H9 (cell line): ENCODE measurements at regions not wholly inside any gene's neighbourhood (a gene's known extent, or its start where the extent isn't known, plus 50 kb on each side); places are given as distances from the start of the nearest gene placed in this dataset.

Source experiments
- DNase-seq: peaks from one replicate; pipeline ENCODE4 v3.0.0-alpha.2; 2017
- H2AFZ ChIP-seq: one replicate; pipeline ENCODE4 v1.6.1; 2013; ENCODE audit warnings: mild to moderate bottlenecking, low read length, control low read depth, moderate library complexity
- H2AK5ac ChIP-seq: 2 replicates; pipeline ENCODE4 v1.6.1; 2013; ENCODE audit warnings: low read length, control low read depth, mixed read lengths; ENCODE audit not compliant: insufficient read length
- H2BK120ac ChIP-seq: one replicate; pipeline ENCODE4 v1.6.1; 2013; ENCODE audit warnings: low read depth, mild to moderate bottlenecking, low read length, control low read depth, inconsistent platforms; ENCODE audit not compliant: poor library complexity, severe bottlenecking
- H2BK12ac ChIP-seq: 2 replicates; pipeline ENCODE4 v1.6.1; 2013; ENCODE audit warnings: low read length, control low read depth, mixed read lengths, low read depth; ENCODE audit not compliant: insufficient read length
- H2BK15ac ChIP-seq: 2 replicates; pipeline ENCODE4 v1.6.1; 2013; ENCODE audit warnings: low read depth, low read length, control low read depth
- H2BK20ac ChIP-seq: one replicate; pipeline ENCODE4 v1.6.1; 2013; ENCODE audit warnings: low read depth, mild to moderate bottlenecking, low read length, control low read depth, inconsistent platforms; ENCODE audit not compliant: poor library complexity, severe bottlenecking
- H2BK5ac ChIP-seq: 2 replicates; pipeline ENCODE4 v1.6.1; 2013; ENCODE audit warnings: low read length, control low read depth, mixed read lengths; ENCODE audit not compliant: insufficient read length
- H3K14ac ChIP-seq: 2 replicates; pipeline ENCODE4 v1.6.1; 2013; ENCODE audit warnings: low read length, control low read depth; ENCODE audit not compliant: insufficient read depth
- H3K18ac ChIP-seq: 2 replicates; pipeline ENCODE4 v1.6.1; 2013; ENCODE audit warnings: low read depth, mild to moderate bottlenecking, mixed read lengths, low read length, control low read depth; ENCODE audit not compliant: insufficient read length
- H3K23ac ChIP-seq: 2 replicates; pipeline ENCODE4 v1.6.1; 2013; ENCODE audit warnings: low read length, control low read depth, mixed read lengths, low read depth; ENCODE audit not compliant: insufficient read length
- H3K23me2 ChIP-seq: 2 replicates; pipeline ENCODE4 v1.6.1; 2013; ENCODE audit warnings: low read depth, mild to moderate bottlenecking, mixed read lengths, low read length, control low read depth; ENCODE audit not compliant: insufficient read length, poor library complexity, severe bottlenecking
- H3K27ac ChIP-seq: 2 replicates; pipeline ENCODE4 v1.5.1; 2013; ENCODE audit warnings: low read length, control low read depth, mixed read lengths, low read depth; ENCODE audit not compliant: insufficient read length
- H3K27me3 ChIP-seq: 2 replicates; pipeline ENCODE4 v1.6.1; 2013; ENCODE audit warnings: low read length, control low read depth, inconsistent platforms; ENCODE audit not compliant: insufficient read depth
- H3K4ac ChIP-seq: 2 replicates; pipeline ENCODE4 v1.6.1; 2013; ENCODE audit warnings: low read depth, mild to moderate bottlenecking, control low read depth, inconsistent platforms, low read length, moderate library complexity
- H3K4me1 ChIP-seq: 2 replicates; pipeline ENCODE4 v1.6.1; 2013; ENCODE audit warnings: low read length, control low read depth, inconsistent platforms; ENCODE audit not compliant: insufficient read depth
- H3K4me2 ChIP-seq: 2 replicates; pipeline ENCODE4 v1.6.1; 2013; ENCODE audit warnings: low read length, control low read depth, mixed read lengths; ENCODE audit not compliant: insufficient read length, insufficient read depth
- H3K56ac ChIP-seq: 2 replicates; pipeline ENCODE4 v1.6.1; 2013; ENCODE audit warnings: low read depth, mild to moderate bottlenecking, mixed read lengths, low read length, control low read depth; ENCODE audit not compliant: insufficient read length
- H3K79me1 ChIP-seq: 2 replicates; pipeline ENCODE4 v1.6.1; 2013; ENCODE audit warnings: low read depth, mild to moderate bottlenecking, moderate library complexity, low read length, control low read depth, inconsistent platforms; ENCODE audit not compliant: insufficient read depth, poor library complexity, severe bottlenecking
- H3K79me2 ChIP-seq: 2 replicates; pipeline ENCODE4 v1.6.1; 2013; ENCODE audit warnings: low read length, control low read depth, inconsistent platforms; ENCODE audit not compliant: insufficient read depth
- H3K9ac ChIP-seq: 2 replicates; pipeline ENCODE4 v1.6.1; 2013; ENCODE audit warnings: low read length, control low read depth, mixed read lengths; ENCODE audit not compliant: insufficient read length; ENCODE audit errors: extremely low read depth
- H3K9me3 ChIP-seq: one replicate; pipeline ENCODE4 v1.6.1; 2013; ENCODE audit warnings: low read depth, low read length, inconsistent platforms; ENCODE audit not compliant: control insufficient read depth
- H3T11ph ChIP-seq: one replicate; pipeline ENCODE4 v1.6.1; 2013; ENCODE audit warnings: mild to moderate bottlenecking, low read length, control low read depth, inconsistent platforms
- H4K20me1 ChIP-seq: one replicate; pipeline ENCODE4 v1.6.1; 2013; ENCODE audit not compliant: control insufficient read depth, insufficient read length, insufficient read depth
- H4K5ac ChIP-seq: 2 replicates; pipeline ENCODE4 v1.6.1; 2013; ENCODE audit warnings: low read depth, mild to moderate bottlenecking, mixed read lengths, low read length, control low read depth; ENCODE audit not compliant: insufficient read length
- H4K8ac ChIP-seq: replicated peaks from 2 replicates; pipeline ENCODE4 v1.6.1; 2013; ENCODE audit warnings: low read length, control low read depth, mixed read lengths, low read depth; ENCODE audit not compliant: insufficient read length
- H4K91ac ChIP-seq: 2 replicates; pipeline ENCODE4 v1.6.1; 2013; ENCODE audit warnings: low read depth, mild to moderate bottlenecking, moderate library complexity, mixed read lengths, low read length, control low read depth; ENCODE audit not compliant: insufficient read length
- H3K27ac Mint-ChIP-seq, 3 experiments: 2 replicates in 2 of 3; 3 replicates in 1 of 3; pipeline ENCODE4 v1.8.0; 2020 to 2021; ENCODE audit warnings: mixed read lengths in 3 of 3, mild to moderate bottlenecking in 1 of 3, moderate library complexity in 1 of 3
- H3K27me3 Mint-ChIP-seq: 2 replicates; pipeline ENCODE4 v1.8.0; 2021; ENCODE audit warnings: low read depth, mild to moderate bottlenecking, moderate library complexity, mixed read lengths
- H3K36me3 Mint-ChIP-seq, 3 experiments: 2 replicates in 2 of 3; 3 replicates in 1 of 3; pipeline ENCODE4 v1.8.0; 2020 to 2021; ENCODE audit warnings: low read depth in 3 of 3, mixed read lengths in 3 of 3; ENCODE audit not compliant: insufficient read depth in 1 of 3
- H3K4me1 Mint-ChIP-seq, 2 experiments: 2 replicates each; pipeline ENCODE4 v1.8.0; 2020; ENCODE audit warnings: mixed read lengths in 2 of 2
- H3K4me3 Mint-ChIP-seq, 2 experiments: 2 replicates in 1 of 2; 3 replicates in 1 of 2; pipeline ENCODE4 v1.8.0; 2020 to 2021; ENCODE audit warnings: mild to moderate bottlenecking in 2 of 2, mixed read lengths in 2 of 2, moderate library complexity in 1 of 2
- H3K9me3 Mint-ChIP-seq, 2 experiments: 2 replicates in 1 of 2; 3 replicates in 1 of 2; pipeline ENCODE4 v1.8.0; 2020; ENCODE audit warnings: mild to moderate bottlenecking in 2 of 2, mixed read lengths in 2 of 2, moderate library complexity in 1 of 2
- CTCF ChIP-seq: fragments of 200-600 bp; sonication (generic); conservative IDR thresholded peaks from 3 replicates; pipeline ENCODE4 v1.8.0; 2021; ENCODE audit warnings: antibody characterized with exemption, mild to moderate bottlenecking
- WGBS: extraction: QIAGEN DNeasy Blood & Tissue Kit; methylation state at CpG from one replicate; pipeline ENCODE4 v1.1.7; 2013; ENCODE audit warnings: missing lambda C conversion rate, low lambda C conversion rate, mixed read lengths; ENCODE audit not compliant: insufficient read length; ENCODE audit errors: extremely low coverage; 5-methylcytosine and 5-hydroxymethylcytosine counted together

- Histone ChIP-seq H3K18ac (no peak overlapping the region), H3K4me1 (no peaks in the 10 kb centered on the region; the same call in 1 of the 2 replicates), H4K8ac (no peak overlapping the region), H3T11ph (no peak overlapping the region), H2AFZ (no peak overlapping the region), H3K56ac (no peak overlapping the region), H4K20me1 (no peaks in the 10 kb centered on the region), H3K23ac (no peak overlapping the region), H3K27ac (no peak overlapping the region), H3K79me2 (no peaks in the 10 kb centered on the region), H3K9ac (no peak overlapping the region), H3K9me3 (no peaks in the 10 kb centered on the region), H2BK15ac (no peak overlapping the region), H2BK5ac (no peak overlapping the region), H3K27me3 (no peaks in the 10 kb centered on the region), H3K23me2 (no peaks in the 10 kb centered on the region), H3K14ac (no peak overlapping the region), H4K5ac (no peak overlapping the region), H3K4ac (no peak overlapping the region), H2BK20ac (no peak overlapping the region), H3K4me2 (no peak overlapping the region), H2AK5ac (no peak overlapping the region), H3K79me1 (no peaks in the 10 kb centered on the region), H4K91ac (no peak overlapping the region), H2BK12ac (no peak overlapping the region), H2BK120ac (no peak overlapping the region)
- H3K9me3 Mint-ChIP-seq = no peaks in the 10 kb centered on the region
- peaks cover 0 to under 1% (median 0%) of the 10 kb centered on the region in 3 experiments; a peak in 1 of 7 replicates for H3K36me3 Mint-ChIP-seq
- peaks cover 45 to 55% of the 10 kb centered on the region in 2 experiments for H3K4me1 Mint-ChIP-seq
- DNase-seq = no peak
- WGBS = no CpG with 5 or more reads among the region's 1 CpG
- no peaks in the 10 kb centered on the region for H3K27me3 Mint-ChIP-seq
- no peak overlapping the region for H3K27ac Mint-ChIP-seq
- no peak overlapping the region; a peak in 1 of 5 replicates for H3K4me3 Mint-ChIP-seq
- TF ChIP-seq CTCF = no peak
Measured at GRCh38 chr2:53114991-53115390, 652.6 kb upstream of the CHAC2 start.
